Dermis microvascular lymphatic vessel endothelial cell (primary cell): ENCODE measurements at regions not wholly inside any gene's neighbourhood (a gene's known extent, or its start where the extent isn't known, plus 50 kb on each side); places are given as distances from the start of the nearest gene placed in this dataset.
"Not testable (repeated sequence)": the region's sequence is repeated elsewhere in the genome, so short reads cannot be mapped to it uniquely, and the experiment has no call there.

Source experiments
- DNase-seq, 2 donors: peaks; one replicate each; pipeline versions ENCODE4 v3.0.0 to v3.0.0-alpha.2; 2010; ENCODE audit warnings: low read depth in 2 of 2

DNA sequence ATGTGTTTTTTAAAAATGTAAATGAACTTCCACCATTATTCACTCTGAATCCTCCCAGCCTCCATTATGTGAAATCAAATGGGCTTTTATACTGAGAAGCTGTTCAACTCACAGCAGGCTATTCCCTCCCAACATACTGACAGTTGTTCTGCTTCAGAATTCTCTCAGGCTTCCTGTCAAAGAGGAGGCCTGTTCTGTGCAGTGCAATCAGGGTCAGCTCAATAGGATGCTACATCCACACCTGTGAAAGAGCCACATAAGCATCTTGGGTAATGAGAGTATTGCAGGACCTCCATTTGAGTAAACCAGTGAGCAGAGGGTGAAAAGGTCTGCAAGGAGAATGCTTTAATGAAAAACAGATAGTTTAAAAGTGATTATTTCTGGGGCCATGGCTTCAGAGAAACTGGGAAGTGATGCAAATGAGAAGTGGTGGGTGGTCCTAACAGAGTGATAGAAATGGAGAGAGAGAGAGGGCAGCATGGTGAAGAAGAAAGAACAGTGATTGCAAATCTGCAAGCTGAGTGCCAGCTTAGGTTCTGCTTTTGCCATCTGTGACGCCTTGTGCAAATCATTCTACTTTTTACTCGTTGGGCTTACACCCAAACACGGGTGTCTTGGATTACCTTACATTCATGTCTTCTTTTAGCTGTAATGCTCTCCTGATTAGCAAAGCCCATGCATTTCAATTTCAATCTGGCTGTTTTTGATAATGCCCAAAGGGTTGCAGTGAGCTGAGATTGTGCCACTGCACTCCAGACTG is 202.5 kb upstream of the NMUR2 start:
- no peak for DNase-seq

- no peak for DNase-seq
These were observed 203.4 kb upstream of the NMUR2 start for GRCh38 chr5:152608458-152608857.

DNA sequence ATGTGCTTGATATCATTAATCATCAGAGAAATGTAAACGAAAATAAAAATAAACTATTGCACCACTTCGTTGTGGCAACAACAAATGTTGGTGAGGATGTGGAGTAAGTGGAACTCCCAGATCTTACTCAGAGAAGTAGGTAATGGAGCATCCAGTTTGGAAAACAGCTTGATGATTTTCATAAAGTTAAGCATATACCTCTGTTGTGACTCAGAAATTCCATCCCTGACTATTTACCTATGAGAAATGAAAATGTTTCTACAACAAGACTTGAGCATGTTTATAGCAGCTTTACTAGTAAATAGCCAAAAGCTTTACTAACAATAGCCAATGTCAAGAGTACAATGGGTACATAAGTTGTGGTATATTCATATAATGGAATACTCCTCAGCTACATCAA is 214.7 kb upstream of the NMUR2 start:
- no peak for DNase-seq

DNA sequence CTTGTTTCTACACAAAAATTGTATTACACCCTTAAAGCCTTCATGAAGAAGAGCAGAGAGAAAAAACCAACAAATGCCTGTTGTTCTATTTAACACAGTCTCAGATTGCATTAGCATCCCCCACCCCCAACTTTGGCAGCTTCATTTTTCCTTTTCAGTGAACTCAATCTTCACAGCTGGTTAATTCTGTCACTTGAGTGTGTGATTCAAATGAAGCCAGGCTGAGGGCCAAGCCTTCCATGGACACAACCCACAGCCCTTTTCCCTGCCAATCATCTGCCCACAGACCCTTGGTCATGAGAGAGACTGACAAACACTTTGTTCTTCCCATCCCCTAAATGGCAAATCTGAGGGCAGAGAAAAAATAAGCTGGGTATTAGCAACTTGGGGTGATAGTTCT is 217.5 kb upstream of the NMUR2 start:
- DNase-seq = no peak

GRCh38 chr5:152623951-152624350 is 218.9 kb upstream of the NMUR2 start:
- no peak for DNase-seq

DNA sequence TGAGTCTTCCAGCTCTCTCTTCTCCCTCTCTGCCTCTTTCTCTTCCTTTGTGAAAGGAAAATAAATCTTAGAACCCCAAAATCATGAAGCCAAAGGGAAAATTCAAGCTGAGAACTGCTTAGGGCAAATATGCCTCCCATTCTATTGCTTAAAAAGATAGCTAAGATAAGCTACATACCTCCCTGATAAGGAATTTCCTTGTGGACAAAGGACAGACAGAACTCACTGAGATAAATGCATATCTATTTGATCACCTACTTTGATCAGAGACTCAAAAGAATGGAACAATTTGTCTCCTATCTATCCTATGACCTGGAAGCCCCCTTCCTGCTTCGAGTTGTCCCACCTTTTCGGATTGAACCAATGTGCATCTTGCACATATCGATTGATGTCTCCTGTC is 220.6 kb upstream of the NMUR2 start:
- DNase-seq = no peak

DNA sequence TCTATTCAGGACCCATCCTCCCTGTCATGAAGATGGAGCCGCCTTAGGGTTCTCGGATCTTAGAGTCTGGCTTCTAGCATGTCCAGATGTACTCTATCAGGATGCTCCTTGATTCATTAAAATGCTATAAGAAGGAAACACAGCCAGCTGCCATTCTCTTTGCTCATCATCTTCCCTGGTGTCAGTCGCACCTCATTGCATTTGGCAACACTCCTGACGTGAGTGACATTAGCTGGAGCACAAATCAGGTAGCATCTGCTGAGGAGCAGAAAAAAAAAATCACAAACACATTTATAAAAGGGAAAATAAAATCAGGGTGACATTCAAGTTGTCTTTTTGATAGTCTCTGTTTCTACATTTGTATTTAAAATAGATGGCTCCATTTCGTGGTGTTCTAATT is 226.1 kb upstream of the NMUR2 start:
- no peak for DNase-seq

GRCh38 chr5:152632360-152632759 is 227.3 kb upstream of the NMUR2 start:
- no peak for DNase-seq

GRCh38 chr5:152634586-152634985 is 229.5 kb upstream of the NMUR2 start:
- DNase-seq = no peak

- no peak for DNase-seq
These were observed 234.0 kb upstream of the NMUR2 start for GRCh38 chr5:152638996-152639552.

- no peak for DNase-seq
These were observed 237.1 kb upstream of the NMUR2 start for GRCh38 chr5:152641970-152642805.

DNA sequence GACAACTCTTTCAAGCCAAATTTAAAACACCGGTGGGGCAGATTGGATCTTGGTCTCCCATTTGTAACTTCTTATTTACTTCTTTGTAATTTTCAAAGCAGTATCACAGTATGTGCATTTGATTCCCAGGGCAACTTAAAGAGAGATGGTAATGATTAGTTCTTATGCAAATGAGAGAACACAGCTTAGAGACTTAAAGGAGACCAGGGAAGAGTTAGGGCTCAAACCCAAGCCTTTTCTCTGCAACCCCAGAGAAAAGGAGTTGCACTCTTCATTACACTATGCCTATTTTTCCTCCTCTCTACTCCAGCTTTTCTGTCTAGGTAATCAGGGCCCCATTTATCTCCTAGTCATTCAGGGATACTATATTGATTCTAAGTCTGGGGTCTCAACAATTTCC is 237.8 kb upstream of the NMUR2 start:
- no peak for DNase-seq

DNA sequence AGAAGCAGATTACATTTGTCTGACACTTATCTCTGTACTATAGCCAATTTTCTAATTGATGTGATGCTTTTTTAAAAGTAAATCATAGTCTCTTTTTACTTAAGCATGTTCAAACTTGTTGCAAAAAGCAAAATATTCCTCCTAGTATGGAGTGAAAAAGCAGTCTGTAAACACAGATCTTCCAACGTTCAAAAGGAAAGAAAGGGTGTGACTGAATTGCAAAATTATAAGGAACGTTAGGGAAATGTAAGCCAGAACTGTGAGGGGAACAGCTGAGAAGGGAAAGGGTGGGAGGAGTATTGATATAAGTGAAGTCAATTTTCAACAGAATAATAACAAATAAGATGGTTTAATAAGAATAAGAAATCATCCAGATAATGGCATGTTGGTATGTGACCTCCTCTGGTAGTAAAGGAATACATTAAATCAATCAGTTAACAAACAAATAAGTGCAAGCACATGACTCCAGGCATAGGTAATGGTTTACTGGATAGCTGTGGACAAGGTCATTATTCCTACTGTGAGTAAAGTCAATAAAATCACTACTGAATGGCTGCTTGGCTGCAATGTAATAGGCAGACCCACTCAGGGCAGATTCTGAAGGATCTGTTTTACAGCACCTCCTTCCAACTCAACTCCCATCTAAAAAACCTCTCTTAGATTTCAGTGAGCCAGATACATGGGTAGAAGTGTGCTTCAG is 239.1 kb upstream of the NMUR2 start:
- no peak for DNase-seq

GRCh38 chr5:152649609-152650008 is 244.5 kb upstream of the NMUR2 start:
- no peak for DNase-seq

DNA sequence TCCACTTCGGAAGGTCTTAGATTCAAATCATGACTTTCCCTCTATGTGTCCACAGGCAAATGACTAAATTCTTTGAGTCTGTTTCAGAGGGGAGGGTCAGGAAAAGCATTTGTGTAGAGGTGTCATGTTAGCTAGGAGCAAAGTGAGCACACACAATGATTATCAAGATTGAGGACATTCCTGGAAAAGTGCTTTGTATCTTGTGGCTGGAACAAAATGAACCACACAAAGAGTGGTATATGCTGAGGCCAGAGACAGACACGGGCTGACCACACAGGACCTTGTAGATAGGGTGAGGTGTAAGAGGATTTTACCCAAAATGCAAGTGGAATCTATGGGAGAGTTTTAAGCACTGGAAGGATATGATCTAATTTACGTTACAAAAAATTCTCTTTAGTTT is 245.3 kb upstream of the NMUR2 start:
- no peak for DNase-seq

- not testable (repeated sequence) for DNase-seq
These were observed 254.4 kb upstream of the NMUR2 start for GRCh38 chr5:152659470-152659869.

- DNase-seq = no peak
These were observed 268.5 kb upstream of the NMUR2 start for GRCh38 chr5:152673601-152674000.

DNA sequence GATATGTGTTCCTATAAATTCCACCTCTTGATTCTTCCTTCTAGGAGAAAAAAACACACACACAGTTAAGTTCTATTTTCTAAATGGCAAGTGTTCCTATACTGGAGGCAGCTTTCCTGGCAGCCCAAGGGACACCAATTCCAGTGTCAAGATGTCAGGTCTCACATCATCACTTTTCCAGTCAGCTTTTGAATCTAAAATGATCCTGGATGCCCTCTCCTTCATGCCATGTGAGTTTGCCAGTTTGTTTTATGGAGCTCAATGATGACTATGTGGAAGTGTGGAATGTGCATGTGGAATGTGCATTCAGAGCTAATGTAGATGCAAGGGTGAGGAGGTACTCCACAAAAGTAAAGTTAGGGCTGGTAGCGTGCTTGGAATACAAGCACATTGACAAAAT is 269.3 kb upstream of the NMUR2 start:
- no peak for DNase-seq

- DNase-seq = no peak
These were observed 271.1 kb upstream of the NMUR2 start for GRCh38 chr5:152676196-152676595.

DNA sequence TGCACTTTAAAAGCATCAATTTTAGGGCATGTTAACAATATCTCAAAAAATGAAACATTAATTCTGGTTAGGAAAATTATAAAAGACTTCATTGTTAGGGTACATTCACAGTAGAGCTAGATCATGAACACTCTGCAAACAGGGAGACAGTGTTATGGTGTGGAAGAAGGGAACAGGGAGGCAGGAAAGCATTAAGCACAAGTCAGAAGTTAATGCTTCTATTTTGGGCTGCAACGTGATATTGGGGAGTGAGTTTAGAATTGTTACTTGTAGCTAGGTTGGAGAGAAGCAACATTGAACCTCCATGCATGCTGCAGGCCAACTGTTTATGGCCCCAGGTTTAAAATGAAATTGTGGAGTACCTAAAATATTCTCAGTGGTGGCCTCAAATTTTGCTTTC is 278.1 kb upstream of the NMUR2 start:
- no peak for DNase-seq

GRCh38 chr5:152686931-152687330 is 281.9 kb upstream of the NMUR2 start:
- no peak for DNase-seq
